Upper lobe of left lung (tissue), 6 donors: ENCODE measurements at regions not wholly inside any gene's neighbourhood (a gene's known extent, or its start where the extent isn't known, plus 50 kb on each side); places are given as distances from the start of the nearest gene placed in this dataset.

Experiments used
- ATAC-seq, 2 donors: fragments of 200-7000 bp; cut with Tn5 transposase; one replicate each; pipeline ENCODE4 v1.9.1; 2022; ENCODE audit warnings: mild to moderate bottlenecking in 2 of 2, moderate library complexity in 2 of 2; ENCODE audit not compliant: low FRiP score in 2 of 2
- DNase-seq, 2 donors: peaks; one replicate each; pipeline ENCODE4 v3.0.0-alpha.2; 2019 to 2020
- H3K27ac ChIP-seq, 4 donors: fragments of 200-600 bp; sonication (generic); one replicate each; pipeline ENCODE4 v1.5.1; 2016 to 2019
- H3K27me3 ChIP-seq, 4 donors: fragments of 200-600 bp; sonication (generic); one replicate each; pipeline ENCODE4 v1.5.1; 2017 to 2019
- H3K36me3 ChIP-seq, 4 donors: fragments of 200-600 bp; sonication (generic); one replicate each; pipeline ENCODE4 v1.5.1; 2016 to 2019
- H3K4me1 ChIP-seq, 4 donors: fragments of 200-600 bp; sonication (generic); one replicate each; pipeline ENCODE4 v1.5.1; 2018 to 2019
- H3K4me3 ChIP-seq, 4 donors: fragments of 200-600 bp; sonication (generic); one replicate each; pipeline ENCODE4 v1.5.1; 2017 to 2019; ENCODE audit warnings: mild to moderate bottlenecking in 2 of 4, moderate library complexity in 1 of 4
- H3K9me3 ChIP-seq, 4 donors: fragments of 200-600 bp; sonication (generic); one replicate each; pipeline ENCODE4 v1.5.1; 2018 to 2019
- EP300 ChIP-seq, 4 donors: sonication (generic); formaldehyde crosslinking; IDR thresholded peaks; one replicate each; pipeline ENCODE4 v1.5.1; 2017; ENCODE audit warnings: antibody characterized with exemption in 4 of 4, control low read depth in 2 of 4
- POLR2A ChIP-seq, 4 donors: fragments of 450-650 bp; IDR thresholded peaks; one replicate each; pipeline ENCODE4 v1.5.1; 2016 to 2017; ENCODE audit warnings: antibody characterized with exemption in 4 of 4, mild to moderate bottlenecking in 2 of 4
- POLR2AphosphoS5 ChIP-seq, 2 donors: sonication (generic); formaldehyde crosslinking; IDR thresholded peaks; one replicate each; pipeline ENCODE4 v1.5.1; 2017; ENCODE audit warnings: antibody characterized with exemption in 2 of 2
- WGBS, 2 donors: methylation state at CpG; one replicate each; pipeline ENCODE4 v1.1.5; 2017 to 2018; 5-methylcytosine and 5-hydroxymethylcytosine counted together
- TF ChIP-seq, protein P1 (sequence below), 6 experiments: fragments of 450-650 bp in 4 of 6; fragments of 200-600 bp in 2 of 6; sonication (generic) in 2 of 6; IDR thresholded peaks; one replicate each; pipeline ENCODE4 v1.5.1; 2016 to 2019; ENCODE audit warnings: antibody characterized with exemption in 6 of 6
- donor health status: DM: no; HTN: no; CAD: no; lungs with moderate emphysema.
- donor health status: DM: no; HTN: yes; CAD: no; lungs with severe emphysema.

DNA sequence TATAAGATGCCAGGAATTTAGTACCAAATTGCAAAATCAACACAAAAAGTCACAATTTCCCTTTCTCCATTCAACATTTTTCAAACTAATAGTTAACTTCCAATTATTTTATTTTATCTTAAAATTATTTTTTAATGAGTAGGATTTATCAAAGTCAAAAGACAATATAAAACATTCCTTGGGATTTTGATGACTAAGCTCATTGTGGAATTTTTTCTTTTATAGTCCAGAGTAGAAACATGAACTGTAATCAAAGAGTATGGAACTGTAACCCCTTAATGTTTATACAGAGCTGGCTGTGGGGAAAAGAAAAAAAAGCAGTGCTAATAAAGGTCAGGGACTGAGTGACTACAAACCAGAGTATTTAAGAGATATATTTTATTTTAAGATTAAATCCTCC, 368.6 kb upstream of the CPXCR1 start:
- no peak overlapping the region for H3K27ac ChIP-seq
- H3K4me3 ChIP-seq: no peak overlapping the region
- H3K9me3 ChIP-seq: no peaks in the 10 kb centered on the region
- no peaks in the 10 kb centered on the region for H3K27me3 ChIP-seq
- ATAC-seq: no peak
- TF ChIP-seq EP300 (IDR thresholded peaks at IDR 0.05): no peak
- TF ChIP-seq, protein P1, sequence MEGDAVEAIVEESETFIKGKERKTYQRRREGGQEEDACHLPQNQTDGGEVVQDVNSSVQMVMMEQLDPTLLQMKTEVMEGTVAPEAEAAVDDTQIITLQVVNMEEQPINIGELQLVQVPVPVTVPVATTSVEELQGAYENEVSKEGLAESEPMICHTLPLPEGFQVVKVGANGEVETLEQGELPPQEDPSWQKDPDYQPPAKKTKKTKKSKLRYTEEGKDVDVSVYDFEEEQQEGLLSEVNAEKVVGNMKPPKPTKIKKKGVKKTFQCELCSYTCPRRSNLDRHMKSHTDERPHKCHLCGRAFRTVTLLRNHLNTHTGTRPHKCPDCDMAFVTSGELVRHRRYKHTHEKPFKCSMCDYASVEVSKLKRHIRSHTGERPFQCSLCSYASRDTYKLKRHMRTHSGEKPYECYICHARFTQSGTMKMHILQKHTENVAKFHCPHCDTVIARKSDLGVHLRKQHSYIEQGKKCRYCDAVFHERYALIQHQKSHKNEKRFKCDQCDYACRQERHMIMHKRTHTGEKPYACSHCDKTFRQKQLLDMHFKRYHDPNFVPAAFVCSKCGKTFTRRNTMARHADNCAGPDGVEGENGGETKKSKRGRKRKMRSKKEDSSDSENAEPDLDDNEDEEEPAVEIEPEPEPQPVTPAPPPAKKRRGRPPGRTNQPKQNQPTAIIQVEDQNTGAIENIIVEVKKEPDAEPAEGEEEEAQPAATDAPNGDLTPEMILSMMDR (IDR thresholded peaks at IDR 0.05): no peak
- TF ChIP-seq POLR2AphosphoS5 (IDR thresholded peaks at IDR 0.05): no peak
- no peak for TF ChIP-seq POLR2A (IDR thresholded peaks at IDR 0.05)
- H3K4me1 ChIP-seq: no peaks in the 10 kb centered on the region
- no peak for DNase-seq
- no peaks in the 10 kb centered on the region for H3K36me3 ChIP-seq

DNA sequence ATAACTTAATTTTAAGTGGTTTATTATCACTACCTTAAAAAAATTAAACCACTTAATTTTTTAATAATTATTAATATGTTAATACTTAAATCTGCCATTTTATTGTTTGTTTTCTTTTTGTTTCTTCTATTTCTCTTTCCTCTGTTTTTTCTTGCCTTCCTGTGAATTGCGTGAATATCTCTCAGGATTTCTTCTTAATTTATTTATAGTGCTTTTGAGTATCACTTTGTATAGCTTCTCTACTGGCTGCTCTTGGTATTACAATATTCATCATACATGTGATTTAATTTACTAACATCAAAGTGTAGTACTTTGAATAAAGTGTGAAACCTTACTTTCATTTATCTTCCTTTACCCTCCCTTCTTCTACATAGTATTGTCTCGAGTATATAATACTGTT, 349.5 kb upstream of the CPXCR1 start:
- TF ChIP-seq, protein P1 (IDR thresholded peaks at IDR 0.05): no peak
- TF ChIP-seq POLR2AphosphoS5 (IDR thresholded peaks at IDR 0.05) (no peak), EP300 (IDR thresholded peaks at IDR 0.05) (no peak), POLR2A (IDR thresholded peaks at IDR 0.05) (no peak)
- H3K4me3 ChIP-seq: no peak overlapping the region
- H3K4me1 ChIP-seq: no peaks in the 10 kb centered on the region
- H3K36me3 ChIP-seq: no peaks in the 10 kb centered on the region
- DNase-seq (no peak), ATAC-seq (no peak)
- H3K27me3 ChIP-seq: no peaks in the 10 kb centered on the region
- WGBS, 2 donors: 55 to 80% methylated on average over 2 of the region's 2 CpGs
- no peak overlapping the region for H3K27ac ChIP-seq
- H3K9me3 ChIP-seq: no peaks in the 10 kb centered on the region

DNA sequence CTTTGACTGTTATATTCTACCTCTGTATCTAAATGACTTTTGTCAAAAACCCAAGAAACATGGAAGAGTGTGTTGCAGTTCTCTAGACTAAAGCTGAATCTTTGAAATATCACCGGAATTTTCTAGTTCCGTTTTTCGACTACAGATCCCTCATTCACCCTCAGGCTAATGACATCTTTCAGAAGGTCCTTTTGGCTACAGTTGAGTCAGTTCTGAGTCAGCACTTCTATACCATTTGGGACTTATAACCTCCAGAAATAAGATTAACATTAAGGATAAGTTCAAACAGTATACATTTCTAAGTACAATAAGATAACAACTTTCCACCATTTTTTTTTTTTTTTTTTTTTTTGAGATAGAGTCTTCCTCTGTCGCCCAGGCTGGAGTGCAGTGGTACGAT, 331.0 kb upstream of the CPXCR1 start:
- Histone ChIP-seq H3K9me3 (no peaks in the 10 kb centered on the region), H3K4me3 (no peak overlapping the region), H3K4me1 (no peaks in the 10 kb centered on the region), H3K27ac (no peak overlapping the region), H3K27me3 (no peaks in the 10 kb centered on the region), H3K36me3 (no peaks in the 10 kb centered on the region)
- 81 to 93% methylated on average over 5 of the region's 5 CpGs for WGBS, 2 donors
- no peak for DNase-seq
- no peak for ATAC-seq
- TF ChIP-seq POLR2A (IDR thresholded peaks at IDR 0.05) (no peak), POLR2AphosphoS5 (IDR thresholded peaks at IDR 0.05) (no peak)
- TF ChIP-seq, protein P1 (IDR thresholded peaks at IDR 0.05): no peak

DNA sequence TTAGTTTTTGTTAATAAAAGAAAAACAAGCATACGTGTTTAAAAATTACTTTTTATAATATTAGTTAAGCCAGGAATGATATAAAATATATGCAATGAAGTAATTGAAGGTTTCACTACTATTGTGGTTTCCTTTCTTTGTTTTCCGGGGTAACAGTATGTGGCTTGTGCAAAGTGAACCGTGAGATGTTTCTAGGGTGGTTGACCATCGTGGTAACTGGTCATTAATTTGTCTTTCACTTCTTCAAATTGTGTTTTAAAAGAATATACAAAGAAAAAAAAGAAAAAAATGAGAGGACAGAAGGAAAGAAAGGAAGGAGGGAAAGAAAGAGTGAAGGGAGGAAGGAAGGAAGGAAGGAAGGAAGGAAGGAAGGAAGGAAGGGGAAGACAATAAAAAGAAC, 330.1 kb upstream of the CPXCR1 start:
- DNase-seq (no peak), ATAC-seq (no peak)
- H3K27ac ChIP-seq: no peak overlapping the region
- no peaks in the 10 kb centered on the region for H3K27me3 ChIP-seq
- no peak overlapping the region for H3K4me3 ChIP-seq
- 55 to 57% methylated on average over 4 of the region's 4 CpGs for WGBS, 2 donors
- H3K9me3 ChIP-seq: no peaks in the 10 kb centered on the region
- no peaks in the 10 kb centered on the region for H3K36me3 ChIP-seq
- TF ChIP-seq, protein P1 (IDR thresholded peaks at IDR 0.05): no peak
- TF ChIP-seq EP300 (IDR thresholded peaks at IDR 0.05): no peak
- TF ChIP-seq POLR2AphosphoS5 (IDR thresholded peaks at IDR 0.05): no peak
- no peak for TF ChIP-seq POLR2A (IDR thresholded peaks at IDR 0.05)
- no peaks in the 10 kb centered on the region for H3K4me1 ChIP-seq

DNA sequence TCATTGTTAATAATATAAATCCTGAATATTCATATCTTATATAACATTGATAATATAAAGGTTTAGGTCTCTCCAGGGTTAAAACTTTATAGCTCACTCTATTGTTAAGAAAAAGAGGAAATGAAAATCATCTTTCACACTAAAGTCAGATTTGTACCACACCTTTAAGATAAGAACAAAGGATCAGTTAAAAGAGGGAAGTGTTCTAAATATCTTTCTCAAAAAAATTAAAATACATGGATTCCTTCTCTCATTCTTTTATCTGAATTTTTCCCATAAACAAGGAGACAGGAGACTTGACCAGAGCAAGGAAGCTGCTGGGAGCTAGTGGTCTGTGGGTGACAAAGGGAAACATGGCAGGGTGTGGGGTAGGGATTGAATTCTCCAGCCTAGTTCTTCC, 323.0 kb upstream of the CPXCR1 start:
- DNase-seq (no peak), ATAC-seq (no peak)
- no peak overlapping the region for H3K27ac ChIP-seq
- H3K36me3 ChIP-seq: no peaks in the 10 kb centered on the region
- TF ChIP-seq EP300 (IDR thresholded peaks at IDR 0.05): no peak
- TF ChIP-seq POLR2AphosphoS5 (IDR thresholded peaks at IDR 0.05): no peak
- no peak for TF ChIP-seq POLR2A (IDR thresholded peaks at IDR 0.05)
- TF ChIP-seq, protein P1 (IDR thresholded peaks at IDR 0.05): no peak
- no peaks in the 10 kb centered on the region for H3K9me3 ChIP-seq
- no peaks in the 10 kb centered on the region for H3K4me1 ChIP-seq
- no peaks in the 10 kb centered on the region for H3K27me3 ChIP-seq
- no peak overlapping the region for H3K4me3 ChIP-seq
